ENCODE measurements at regions not wholly inside any gene's neighbourhood (a gene's known extent, or its start where the extent isn't known, plus 50 kb on each side); places are given as distances from the start of the nearest gene placed in this dataset.

- DNase-seq = no peak
Measured at GRCh38 chr11:134522782-134523570, 110.9 kb upstream of the B3GAT1 start.

- no peak for DNase-seq
Measured at GRCh38 chr11:134521452-134522289, 109.6 kb upstream of the B3GAT1 start.

GRCh38 chr11:134521001-134521400 is 109.0 kb upstream of the B3GAT1 start:
- no peak for DNase-seq

- DNase-seq = no peak
Measured at GRCh38 chr11:134519788-134520187, 107.7 kb upstream of the B3GAT1 start.

- DNase-seq = no peak
Measured at GRCh38 chr11:134519390-134519750, 107.3 kb upstream of the B3GAT1 start.

- DNase-seq = no peak
Measured at GRCh38 chr11:134518616-134519389, 106.8 kb upstream of the B3GAT1 start.

- DNase-seq = no peak
Measured at GRCh38 chr11:134517621-134518293, 105.7 kb upstream of the B3GAT1 start.

- no peak for DNase-seq
Measured at GRCh38 chr11:134517115-134517514, 105.1 kb upstream of the B3GAT1 start.

GRCh38 chr11:134516529-134516928 is 104.5 kb upstream of the B3GAT1 start:
- DNase-seq = no peak

GRCh38 chr11:134515081-134515960 is 103.3 kb upstream of the B3GAT1 start:
- no peak for DNase-seq

- no peak for DNase-seq
Measured at GRCh38 chr11:134514354-134514951, 102.4 kb upstream of the B3GAT1 start.

- no peak for DNase-seq
Measured at GRCh38 chr11:134513585-134514120, 101.6 kb upstream of the B3GAT1 start.

- DNase-seq = no peak
Measured at GRCh38 chr11:134512571-134513538, 100.8 kb upstream of the B3GAT1 start.

- no peak for DNase-seq
Measured at GRCh38 chr11:134512061-134512460, 100.0 kb upstream of the B3GAT1 start.

GRCh38 chr11:134511255-134511654 is 99.2 kb upstream of the B3GAT1 start:
- no peak for DNase-seq

- no peak for DNase-seq
Measured at GRCh38 chr11:134510233-134511040, 98.4 kb upstream of the B3GAT1 start.

GRCh38 chr11:134509381-134510232 is 97.6 kb upstream of the B3GAT1 start:
- DNase-seq = no peak

Measured in SHP77 treated with DMSO at 0.1 percent for 48 hours (cell line).